GM06990 (cell line): ENCODE measurements at regions not wholly inside any gene's neighbourhood (a gene's known extent, or its start where the extent isn't known, plus 50 kb on each side); places are given as distances from the start of the nearest gene placed in this dataset.

ENCODE experiments used
- DNase-seq: peaks from one replicate; pipeline ENCODE4 v3.0.0-alpha.2; 2011; ENCODE audit not compliant: insufficient read length; ENCODE audit errors: extremely low read depth
- H3K27me3 ChIP-seq: replicated peaks from 2 replicates; pipeline ENCODE4 v1.6.0; 2011; ENCODE audit warnings: low read length; ENCODE audit not compliant: control insufficient read depth, insufficient read depth
- H3K36me3 ChIP-seq: 2 replicates; pipeline ENCODE4 v1.5.1; 2011; ENCODE audit warnings: low read length; ENCODE audit not compliant: control insufficient read depth, insufficient read depth
- H3K4me3 ChIP-seq: replicated peaks from 2 replicates; pipeline ENCODE4 v1.5.1; 2011; ENCODE audit warnings: low read depth, mild to moderate bottlenecking, control low read depth, low read length
- CTCF ChIP-seq: IDR thresholded peaks from 2 replicates; pipeline ENCODE4 v1.5.1; 2011; ENCODE audit warnings: low read length, control low read depth, mild to moderate bottlenecking, inconsistent platforms; ENCODE audit not compliant: insufficient read depth, poor library complexity, severe bottlenecking

GRCh38 chr4:110953191-110953590, 330.3 kb upstream of the PITX2 start:
- no peaks in the 10 kb centered on the region for H3K36me3 ChIP-seq
- no peak overlapping the region for H3K4me3 ChIP-seq
- no peaks in the 10 kb centered on the region for H3K27me3 ChIP-seq
- no peak for TF ChIP-seq CTCF
- DNase-seq = no peak

- no peaks in the 10 kb centered on the region for H3K27me3 ChIP-seq
- no peaks in the 10 kb centered on the region for H3K36me3 ChIP-seq
- no peak for DNase-seq
- no peak for TF ChIP-seq CTCF
- H3K4me3 ChIP-seq = no peak overlapping the region
Measured at GRCh38 chr4:110953898-110954297, 331.0 kb upstream of the PITX2 start.

GRCh38 chr4:110955748-110956147, 332.9 kb upstream of the PITX2 start:
- Histone ChIP-seq H3K4me3 (no peak overlapping the region), H3K27me3 (no peaks in the 10 kb centered on the region), H3K36me3 (no peaks in the 10 kb centered on the region)
- DNase-seq = no peak
- no peak for TF ChIP-seq CTCF

- Histone ChIP-seq H3K36me3 (no peaks in the 10 kb centered on the region), H3K27me3 (no peaks in the 10 kb centered on the region), H3K4me3 (no peak overlapping the region)
- no peak for DNase-seq
- peak; percentile 11 for TF ChIP-seq CTCF
Measured at GRCh38 chr4:110959041-110959643, 336.3 kb upstream of the PITX2 start.

- no peak for DNase-seq
- H3K27me3 ChIP-seq = no peaks in the 10 kb centered on the region
- no peak overlapping the region for H3K4me3 ChIP-seq
- H3K36me3 ChIP-seq = no peaks in the 10 kb centered on the region
- no peak for TF ChIP-seq CTCF
Measured at GRCh38 chr4:110961066-110961465, 338.2 kb upstream of the PITX2 start.

- Histone ChIP-seq H3K27me3 (no peaks in the 10 kb centered on the region), H3K4me3 (no peak overlapping the region), H3K36me3 (no peaks in the 10 kb centered on the region)
- no peak for DNase-seq
- TF ChIP-seq CTCF = no peak
Measured at GRCh38 chr4:110962616-110963015, 339.7 kb upstream of the PITX2 start.
